ENCODE measurements at regions not wholly inside any gene's neighbourhood (a gene's known extent, or its start where the extent isn't known, plus 50 kb on each side); places are given as distances from the start of the nearest gene placed in this dataset.
"Not testable (repeated sequence)": the region's sequence is repeated elsewhere in the genome, so short reads cannot be mapped to it uniquely, and the experiment has no call there.

DNA sequence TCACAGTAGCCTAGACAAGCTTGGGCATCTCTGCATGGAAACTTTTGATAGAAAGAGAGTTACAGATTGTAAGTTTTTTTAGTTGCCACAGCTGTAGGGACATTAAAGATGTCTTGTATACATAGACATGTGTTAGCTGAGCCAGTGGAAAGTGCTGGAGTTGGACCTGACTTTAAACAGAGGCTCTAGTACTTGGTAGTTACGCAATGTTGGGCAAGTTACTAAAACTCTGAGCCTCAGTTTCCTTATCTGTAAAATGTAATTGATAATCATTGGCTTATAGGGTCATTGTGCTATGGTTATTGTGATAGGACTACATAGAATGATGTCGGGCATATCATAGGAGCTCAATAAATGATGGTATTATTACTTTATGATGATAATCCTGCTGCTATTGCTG is 225.8 kb upstream of the CPHXL start:
- H3K9me3 ChIP-seq, result no peaks in the 10 kb centered on the region
- WGBS (ENCODE audit: insufficient coverage, low coverage, low lambda C conversion rate, missing lambda C conversion rate), result 61% methylated on average over 2 of the region's 2 CpGs
- no peaks in the 10 kb centered on the region for H3K27me3 ChIP-seq
- no peak overlapping the region for H3K27ac ChIP-seq
- TF ChIP-seq, protein P1, sequence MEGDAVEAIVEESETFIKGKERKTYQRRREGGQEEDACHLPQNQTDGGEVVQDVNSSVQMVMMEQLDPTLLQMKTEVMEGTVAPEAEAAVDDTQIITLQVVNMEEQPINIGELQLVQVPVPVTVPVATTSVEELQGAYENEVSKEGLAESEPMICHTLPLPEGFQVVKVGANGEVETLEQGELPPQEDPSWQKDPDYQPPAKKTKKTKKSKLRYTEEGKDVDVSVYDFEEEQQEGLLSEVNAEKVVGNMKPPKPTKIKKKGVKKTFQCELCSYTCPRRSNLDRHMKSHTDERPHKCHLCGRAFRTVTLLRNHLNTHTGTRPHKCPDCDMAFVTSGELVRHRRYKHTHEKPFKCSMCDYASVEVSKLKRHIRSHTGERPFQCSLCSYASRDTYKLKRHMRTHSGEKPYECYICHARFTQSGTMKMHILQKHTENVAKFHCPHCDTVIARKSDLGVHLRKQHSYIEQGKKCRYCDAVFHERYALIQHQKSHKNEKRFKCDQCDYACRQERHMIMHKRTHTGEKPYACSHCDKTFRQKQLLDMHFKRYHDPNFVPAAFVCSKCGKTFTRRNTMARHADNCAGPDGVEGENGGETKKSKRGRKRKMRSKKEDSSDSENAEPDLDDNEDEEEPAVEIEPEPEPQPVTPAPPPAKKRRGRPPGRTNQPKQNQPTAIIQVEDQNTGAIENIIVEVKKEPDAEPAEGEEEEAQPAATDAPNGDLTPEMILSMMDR (IDR thresholded peaks at IDR 0.05), result no peak
- no peak for TF ChIP-seq POLR2A (IDR thresholded peaks at IDR 0.05)
- H3K4me3 ChIP-seq, result no peak overlapping the region
- H3K4me1 ChIP-seq, result no peaks in the 10 kb centered on the region
- ATAC-seq, result no peak
- H3K36me3 ChIP-seq, result no peaks in the 10 kb centered on the region
- intact Hi-C loops (cut with DNase I), result no loop called here
- no peak for DNase-seq

DNA sequence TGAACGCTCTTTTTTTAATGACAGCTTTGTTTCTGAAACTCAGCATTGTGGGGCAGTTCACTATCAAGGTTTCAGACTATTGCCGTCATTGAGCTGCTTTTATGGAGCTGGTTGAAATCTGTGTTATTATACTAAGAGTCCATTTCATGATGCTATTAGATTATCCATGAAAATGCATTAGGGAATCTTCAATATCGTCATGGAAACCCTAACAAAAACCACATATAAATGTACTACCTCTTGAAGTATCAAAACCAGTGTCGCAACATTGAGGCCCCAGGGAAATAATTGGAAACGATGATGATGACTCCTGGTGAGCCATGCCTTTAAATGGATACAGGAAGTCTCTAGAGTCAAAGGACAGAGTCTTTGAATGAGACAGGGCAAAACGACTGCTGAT is 231.6 kb upstream of the CPHXL start:
- Histone ChIP-seq H3K36me3 (no peaks in the 10 kb centered on the region), H3K4me3 (no peak overlapping the region), H3K9me3 (no peaks in the 10 kb centered on the region), H3K4me1 (no peaks in the 10 kb centered on the region), H3K27ac (no peak overlapping the region), H3K27me3 (no peaks in the 10 kb centered on the region)
- TF ChIP-seq, protein P1 (IDR thresholded peaks at IDR 0.05), result no peak
- no peak for TF ChIP-seq POLR2A (IDR thresholded peaks at IDR 0.05)
- DNase-seq (no peak), ATAC-seq (no peak)
- intact Hi-C loops (cut with DNase I), result no loop called here
- 65% methylated on average over 6 of the region's 6 CpGs for WGBS (ENCODE audit: insufficient coverage, low coverage, low lambda C conversion rate, missing lambda C conversion rate)

DNA sequence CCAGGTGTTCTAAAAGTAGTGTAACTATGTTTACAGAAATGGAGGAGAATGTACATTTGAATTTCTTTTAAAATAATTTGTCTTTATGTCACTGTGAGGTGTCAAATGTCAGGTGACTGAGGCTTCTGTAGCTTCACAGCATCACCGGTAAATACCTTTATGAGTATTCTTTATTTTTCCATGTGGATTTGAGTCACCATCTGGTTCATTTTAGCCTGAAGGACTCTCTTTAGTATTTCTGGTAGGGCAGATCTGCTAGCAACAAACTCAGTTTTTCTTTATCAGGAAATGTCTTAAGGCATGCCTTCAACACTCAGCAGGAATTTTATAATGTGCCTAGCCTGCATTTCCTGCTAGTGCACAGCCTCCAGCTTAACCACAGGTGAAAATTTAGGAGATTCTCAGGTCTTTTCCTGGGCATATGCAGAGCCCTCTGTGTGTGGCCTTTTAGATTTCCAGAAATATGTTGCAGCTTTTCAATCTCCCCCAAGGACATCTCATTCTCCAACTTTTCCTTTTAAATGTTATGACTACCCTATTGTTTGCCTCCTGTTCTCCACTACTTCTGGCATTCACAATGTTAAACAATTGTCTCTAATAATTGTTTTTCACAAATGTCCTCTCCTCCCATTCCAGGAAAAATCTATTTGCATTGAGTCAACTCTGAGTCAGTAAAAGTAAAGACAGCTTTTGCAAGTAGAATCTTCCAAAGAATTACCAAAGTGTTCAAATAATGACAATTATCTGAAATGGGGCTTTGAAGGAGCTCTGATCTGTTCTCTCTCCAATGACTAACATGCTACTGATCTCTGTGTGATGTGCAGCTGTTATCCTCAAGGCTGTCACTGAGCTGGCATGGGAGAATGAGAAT is 239.4 kb upstream of the CPHXL start:
- TF ChIP-seq POLR2A (IDR thresholded peaks at IDR 0.05), result no peak
- TF ChIP-seq, protein P1 (IDR thresholded peaks at IDR 0.05), result no peak
- ATAC-seq (no peak), DNase-seq (no peak)
- Histone ChIP-seq H3K27ac (no peak overlapping the region), H3K4me1 (no peaks in the 10 kb centered on the region), H3K36me3 (no peaks in the 10 kb centered on the region), H3K9me3 (no peaks in the 10 kb centered on the region), H3K4me3 (no peak overlapping the region), H3K27me3 (no peaks in the 10 kb centered on the region)
- intact Hi-C loops (cut with DNase I), result no loop called here
- WGBS (ENCODE audit: insufficient coverage, low coverage, low lambda C conversion rate, missing lambda C conversion rate), result 67% methylated on average over 1 of the region's 1 CpG

DNA sequence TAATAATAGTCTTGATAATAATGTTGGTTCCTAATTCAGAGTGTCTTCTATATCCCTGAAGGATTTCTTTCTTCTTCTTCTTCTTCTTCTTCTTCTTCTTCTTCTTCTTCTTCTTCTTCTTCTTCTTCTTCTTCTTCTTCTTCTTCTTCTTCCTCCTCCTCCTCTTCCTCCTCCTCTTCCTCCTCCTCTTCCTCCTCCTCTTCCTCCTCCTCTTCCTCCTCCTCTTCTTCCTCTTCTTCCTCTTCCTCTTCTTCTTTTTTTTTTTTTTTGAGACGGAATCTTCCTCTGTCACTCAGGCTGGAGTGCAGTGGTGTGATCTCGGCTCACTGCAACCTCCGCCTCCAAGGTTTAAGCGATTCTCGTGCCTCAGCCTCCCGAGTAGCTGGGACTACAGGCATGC is 242.8 kb upstream of the CPHXL start:
- H3K27ac ChIP-seq; H3K36me3 ChIP-seq; DNase-seq; intact Hi-C loops (cut with DNase I); H3K4me3 ChIP-seq; H3K9me3 ChIP-seq; H3K27me3 ChIP-seq; ATAC-seq; H3K4me1 ChIP-seq: not testable (repeated sequence)
- WGBS (ENCODE audit: insufficient coverage, low coverage, low lambda C conversion rate, missing lambda C conversion rate), result 63% methylated on average over 2 of the region's 6 CpGs

DNA sequence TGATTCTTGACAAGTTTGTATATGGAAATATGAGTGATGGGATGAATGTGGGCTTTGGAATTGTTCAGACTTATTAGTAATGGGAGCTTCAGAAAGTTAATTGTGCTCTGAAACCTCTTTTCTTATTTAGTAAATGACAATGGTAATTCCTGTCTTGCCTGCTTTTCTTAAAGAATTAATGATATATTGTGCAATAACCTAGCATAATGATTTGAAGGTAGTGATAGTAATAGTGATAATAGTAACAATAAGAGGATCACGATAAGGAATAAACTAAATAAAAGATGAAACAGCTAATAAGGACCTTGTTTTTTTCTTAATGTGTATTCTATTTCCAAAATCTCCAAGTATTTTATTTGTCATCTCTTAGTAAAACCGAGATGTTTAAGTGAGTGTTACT is 245.0 kb upstream of the CPHXL start:
- 39% methylated on average over 2 of the region's 2 CpGs for WGBS (ENCODE audit: insufficient coverage, low coverage, low lambda C conversion rate, missing lambda C conversion rate)
- Histone ChIP-seq H3K4me1 (no peaks in the 10 kb centered on the region), H3K4me3 (no peak overlapping the region), H3K27ac (no peak overlapping the region), H3K27me3 (no peaks in the 10 kb centered on the region), H3K9me3 (no peaks in the 10 kb centered on the region), H3K36me3 (no peaks in the 10 kb centered on the region)
- ATAC-seq (no peak), DNase-seq (no peak)
- no peak for TF ChIP-seq POLR2A (IDR thresholded peaks at IDR 0.05)
- TF ChIP-seq, protein P1 (IDR thresholded peaks at IDR 0.05), result no peak
- intact Hi-C loops (cut with DNase I), result no loop called here
